Type B pancreatic cell (in vitro differentiated cells): ENCODE measurements at regions not wholly inside any gene's neighbourhood (a gene's known extent, or its start where the extent isn't known, plus 50 kb on each side); places are given as distances from the start of the nearest gene placed in this dataset.

Source experiments
- DNase-seq: peaks from one replicate; pipeline ENCODE4 v3.0.0; 2021; ENCODE audit warnings: mixed read lengths; ENCODE audit not compliant: unreplicated experiment; ENCODE audit errors: extremely low spot score
- H3K27ac Mint-ChIP-seq: 2 replicates; pipeline ENCODE4 v1.8.0; 2021; ENCODE audit warnings: mild to moderate bottlenecking, mixed read lengths
- H3K27me3 Mint-ChIP-seq: 2 replicates; pipeline ENCODE4 v1.8.0; 2021; ENCODE audit warnings: mixed read lengths
- H3K36me3 Mint-ChIP-seq: 2 replicates; pipeline ENCODE4 v1.8.0; 2021; ENCODE audit warnings: mixed read lengths
- H3K4me1 Mint-ChIP-seq: one replicate; pipeline ENCODE4 v1.8.0; 2021; ENCODE audit warnings: mixed read lengths; ENCODE audit not compliant: unreplicated experiment
- H3K4me3 Mint-ChIP-seq: 2 replicates; pipeline ENCODE4 v1.8.0; 2021; ENCODE audit warnings: mild to moderate bottlenecking, mixed read lengths
- H3K9me3 Mint-ChIP-seq: 2 replicates; pipeline ENCODE4 v1.8.0; 2021; ENCODE audit warnings: mixed read lengths
- TF ChIP-seq, protein P1 (sequence below): fragments of 200-600 bp; sonication (generic); conservative IDR thresholded peaks from 2 replicates; pipeline ENCODE4 v1.5.0; 2021; ENCODE audit warnings: antibody characterized with exemption, mild to moderate bottlenecking

DNA sequence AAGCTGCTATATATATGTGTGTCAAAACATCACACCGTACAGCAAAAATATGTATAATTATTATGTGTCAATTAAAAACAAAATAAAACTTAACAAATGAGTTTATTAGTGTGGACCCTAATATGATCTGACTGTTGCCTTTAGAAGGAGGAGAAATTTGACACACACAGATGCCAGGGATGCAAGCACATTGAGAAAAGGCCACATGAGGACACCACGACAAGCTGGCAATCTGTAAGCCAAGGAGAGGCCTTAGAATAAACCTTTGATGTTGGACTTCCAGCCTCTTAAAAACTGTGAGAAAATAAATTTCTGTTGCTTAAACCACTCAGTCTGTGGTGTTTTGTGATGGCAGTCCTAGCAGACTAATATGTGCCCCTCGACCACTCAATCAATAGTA lies 214.7 kb downstream of the KCNS3 start:
- Mint-ChIP-seq H3K27ac (no peak overlapping the region), H3K4me3 (no peak overlapping the region), H3K4me1 (no peaks in the 10 kb centered on the region)

DNA sequence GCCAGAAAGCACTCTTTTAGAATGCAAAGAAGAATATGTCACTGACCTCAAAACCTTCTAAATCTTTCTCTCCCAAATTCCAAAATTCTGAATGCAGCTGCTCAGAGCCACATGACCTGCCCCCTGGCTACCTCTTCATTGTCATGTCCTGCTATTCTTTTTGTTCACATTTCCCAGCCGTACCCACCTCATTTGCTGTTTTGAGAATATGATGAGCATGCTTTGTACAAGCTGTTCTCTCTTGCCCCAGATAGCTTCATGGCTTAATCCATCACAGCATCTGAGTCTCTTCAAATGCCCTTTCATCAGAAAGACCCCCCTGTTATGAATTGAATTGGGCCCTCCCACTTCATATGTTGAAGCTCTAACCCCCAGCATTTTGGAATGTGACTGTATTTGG lies 214.3 kb downstream of the KCNS3 start:
- Mint-ChIP-seq H3K4me3 (no peak overlapping the region), H3K36me3 (no peaks in the 10 kb centered on the region), H3K4me1 (no peaks in the 10 kb centered on the region), H3K27ac (no peak overlapping the region), H3K9me3 (no peaks in the 10 kb centered on the region), H3K27me3 (peaks cover 6% of the 10 kb centered on the region)
- TF ChIP-seq, protein P1, sequence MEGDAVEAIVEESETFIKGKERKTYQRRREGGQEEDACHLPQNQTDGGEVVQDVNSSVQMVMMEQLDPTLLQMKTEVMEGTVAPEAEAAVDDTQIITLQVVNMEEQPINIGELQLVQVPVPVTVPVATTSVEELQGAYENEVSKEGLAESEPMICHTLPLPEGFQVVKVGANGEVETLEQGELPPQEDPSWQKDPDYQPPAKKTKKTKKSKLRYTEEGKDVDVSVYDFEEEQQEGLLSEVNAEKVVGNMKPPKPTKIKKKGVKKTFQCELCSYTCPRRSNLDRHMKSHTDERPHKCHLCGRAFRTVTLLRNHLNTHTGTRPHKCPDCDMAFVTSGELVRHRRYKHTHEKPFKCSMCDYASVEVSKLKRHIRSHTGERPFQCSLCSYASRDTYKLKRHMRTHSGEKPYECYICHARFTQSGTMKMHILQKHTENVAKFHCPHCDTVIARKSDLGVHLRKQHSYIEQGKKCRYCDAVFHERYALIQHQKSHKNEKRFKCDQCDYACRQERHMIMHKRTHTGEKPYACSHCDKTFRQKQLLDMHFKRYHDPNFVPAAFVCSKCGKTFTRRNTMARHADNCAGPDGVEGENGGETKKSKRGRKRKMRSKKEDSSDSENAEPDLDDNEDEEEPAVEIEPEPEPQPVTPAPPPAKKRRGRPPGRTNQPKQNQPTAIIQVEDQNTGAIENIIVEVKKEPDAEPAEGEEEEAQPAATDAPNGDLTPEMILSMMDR: no peak
- no peak for DNase-seq

More for the DNA sequence above, 214.7 kb downstream of the KCNS3 start:
- Mint-ChIP-seq H3K9me3 (no peaks in the 10 kb centered on the region), H3K27me3 (peaks cover 6% of the 10 kb centered on the region), H3K36me3 (no peaks in the 10 kb centered on the region)
- no peak for DNase-seq
- TF ChIP-seq, protein P1: no peak

GRCh38 chr2:18085593-18085992 lies 207.1 kb downstream of the KCNS3 start:
- no peak overlapping the region for H3K4me3 Mint-ChIP-seq
- H3K4me1 Mint-ChIP-seq: no peaks in the 10 kb centered on the region
- no peaks in the 10 kb centered on the region for H3K9me3 Mint-ChIP-seq
- DNase-seq: no peak
- TF ChIP-seq, protein P1: no peak
- H3K27me3 Mint-ChIP-seq: peaks cover 7% of the 10 kb centered on the region
- no peak overlapping the region for H3K27ac Mint-ChIP-seq
- no peaks in the 10 kb centered on the region for H3K36me3 Mint-ChIP-seq

GRCh38 chr2:18084376-18084775 lies 205.9 kb downstream of the KCNS3 start:
- no peak for DNase-seq
- Mint-ChIP-seq H3K27ac (no peak overlapping the region), H3K36me3 (no peaks in the 10 kb centered on the region), H3K4me1 (no peaks in the 10 kb centered on the region), H3K9me3 (no peaks in the 10 kb centered on the region), H3K27me3 (peaks cover 3% of the 10 kb centered on the region), H3K4me3 (no peak overlapping the region)
- TF ChIP-seq, protein P1: no peak

- no peak overlapping the region for H3K27ac Mint-ChIP-seq
- no peaks in the 10 kb centered on the region for H3K36me3 Mint-ChIP-seq
- H3K4me3 Mint-ChIP-seq: no peak overlapping the region
- no peaks in the 10 kb centered on the region for H3K4me1 Mint-ChIP-seq
- no peaks in the 10 kb centered on the region for H3K9me3 Mint-ChIP-seq
- TF ChIP-seq, protein P1: no peak
- H3K27me3 Mint-ChIP-seq: peaks cover 3% of the 10 kb centered on the region
- DNase-seq: no peak
Observed at GRCh38 chr2:18083806-18084205, 205.3 kb downstream of the KCNS3 start.

GRCh38 chr2:18078216-18078615 lies 199.7 kb downstream of the KCNS3 start:
- no peak overlapping the region for H3K27ac Mint-ChIP-seq
- no peaks in the 10 kb centered on the region for H3K4me1 Mint-ChIP-seq
- no peaks in the 10 kb centered on the region for H3K9me3 Mint-ChIP-seq
- peaks cover 4% of the 10 kb centered on the region for H3K27me3 Mint-ChIP-seq
- DNase-seq: no peak
- H3K4me3 Mint-ChIP-seq: no peak overlapping the region
- TF ChIP-seq, protein P1: no peak
- no peaks in the 10 kb centered on the region for H3K36me3 Mint-ChIP-seq
